Right atrium auricular region (tissue), 2 donors: ENCODE measurements at regions not wholly inside any gene's neighbourhood (a gene's known extent, or its start where the extent isn't known, plus 50 kb on each side); places are given as distances from the start of the nearest gene placed in this dataset.
A peak's percentile ranks its signal among the peaks of the same experiment; 100 is the strongest.

Source experiments
- DNase-seq: peaks from one replicate; pipeline ENCODE4 v3.0.0-alpha.2; 2019; ENCODE audit warnings: low spot score
- H3K27ac ChIP-seq, 2 donors: fragments of 200-600 bp; sonication (generic); 1 replicate in 1 of 2; 2 replicates in 1 of 2; pipeline ENCODE4 v1.5.1; 2016 to 2019
- H3K27me3 ChIP-seq, 2 donors: fragments of 200-600 bp; sonication (generic); one replicate each; pipeline versions ENCODE4 v1.5.1 to v1.6.0; 2017 to 2019
- H3K36me3 ChIP-seq: fragments of 200-600 bp; sonication (generic); one replicate; pipeline ENCODE4 v1.5.1; 2016
- H3K4me1 ChIP-seq, 2 donors: fragments of 200-600 bp; sonication (generic); one replicate each; pipeline versions ENCODE4 v1.5.1 to v1.6.0; 2017 to 2019
- H3K4me3 ChIP-seq, 2 donors: fragments of 200-600 bp; sonication (generic); 1 replicate in 1 of 2; 2 replicates in 1 of 2; pipeline ENCODE4 v1.5.1; 2017 to 2019; ENCODE audit warnings: mild to moderate bottlenecking in 1 of 2, moderate library complexity in 1 of 2
- H3K9me3 ChIP-seq, 2 donors: fragments of 200-600 bp; sonication (generic); one replicate each; pipeline ENCODE4 v1.5.1; 2019
- TF ChIP-seq, protein P1 (sequence below), 2 donors: fragments of 200-600 bp; sonication (generic); IDR thresholded peaks; one replicate each; pipeline ENCODE4 v1.5.1; 2019; ENCODE audit warnings: antibody characterized with exemption in 2 of 2

DNA sequence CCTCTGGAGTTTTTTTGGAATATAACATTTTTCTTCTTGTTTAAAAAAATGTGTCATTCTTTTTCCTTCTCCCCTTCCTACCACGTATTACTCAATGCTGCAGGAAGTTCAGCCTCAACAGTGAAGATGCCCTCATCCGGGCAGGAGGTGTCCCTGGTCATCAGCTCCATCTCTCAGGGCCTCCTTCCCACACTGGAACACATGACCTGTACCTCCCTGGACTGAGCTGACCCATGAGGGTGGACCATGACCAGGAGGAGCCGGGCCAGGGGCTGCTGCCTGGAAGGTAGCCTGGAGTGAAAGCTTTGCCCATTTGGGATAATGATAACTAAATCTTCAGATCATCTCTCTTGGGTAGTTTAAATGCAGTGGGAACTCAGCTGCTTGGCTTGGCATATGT is 316.5 kb upstream of the ZMIZ1 start:
- no peak overlapping the region for H3K27ac ChIP-seq
- no peaks in the 10 kb centered on the region for H3K36me3 ChIP-seq
- peaks cover 0 to 19% of the 10 kb centered on the region in 2 donors for H3K4me1 ChIP-seq
- DNase-seq, result no peak
- no peaks in the 10 kb centered on the region for H3K27me3 ChIP-seq
- no peaks in the 10 kb centered on the region for H3K9me3 ChIP-seq
- H3K4me3 ChIP-seq, result no peak overlapping the region
- TF ChIP-seq, protein P1, sequence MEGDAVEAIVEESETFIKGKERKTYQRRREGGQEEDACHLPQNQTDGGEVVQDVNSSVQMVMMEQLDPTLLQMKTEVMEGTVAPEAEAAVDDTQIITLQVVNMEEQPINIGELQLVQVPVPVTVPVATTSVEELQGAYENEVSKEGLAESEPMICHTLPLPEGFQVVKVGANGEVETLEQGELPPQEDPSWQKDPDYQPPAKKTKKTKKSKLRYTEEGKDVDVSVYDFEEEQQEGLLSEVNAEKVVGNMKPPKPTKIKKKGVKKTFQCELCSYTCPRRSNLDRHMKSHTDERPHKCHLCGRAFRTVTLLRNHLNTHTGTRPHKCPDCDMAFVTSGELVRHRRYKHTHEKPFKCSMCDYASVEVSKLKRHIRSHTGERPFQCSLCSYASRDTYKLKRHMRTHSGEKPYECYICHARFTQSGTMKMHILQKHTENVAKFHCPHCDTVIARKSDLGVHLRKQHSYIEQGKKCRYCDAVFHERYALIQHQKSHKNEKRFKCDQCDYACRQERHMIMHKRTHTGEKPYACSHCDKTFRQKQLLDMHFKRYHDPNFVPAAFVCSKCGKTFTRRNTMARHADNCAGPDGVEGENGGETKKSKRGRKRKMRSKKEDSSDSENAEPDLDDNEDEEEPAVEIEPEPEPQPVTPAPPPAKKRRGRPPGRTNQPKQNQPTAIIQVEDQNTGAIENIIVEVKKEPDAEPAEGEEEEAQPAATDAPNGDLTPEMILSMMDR (IDR thresholded peaks at IDR 0.05), result no peak

DNA sequence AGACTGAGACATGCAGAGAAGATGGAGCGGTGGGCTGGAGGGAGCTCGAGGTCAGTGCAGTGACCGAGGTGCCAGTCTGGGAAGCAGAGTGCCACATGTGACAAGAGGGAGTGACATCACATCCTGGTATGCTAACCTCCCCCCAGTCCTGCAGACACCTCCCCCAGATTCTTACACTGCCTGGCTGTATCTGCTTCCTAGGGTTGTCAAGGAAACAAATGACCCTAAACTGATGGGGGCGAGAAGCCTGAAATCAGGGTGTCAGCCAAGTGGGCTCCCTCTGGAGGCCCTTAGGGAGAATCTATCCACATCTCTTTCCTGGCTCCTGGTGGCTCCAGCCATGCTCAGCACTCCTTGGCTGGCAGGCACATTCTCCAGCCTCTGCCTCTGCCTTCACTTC is 316.1 kb upstream of the ZMIZ1 start:
- DNase-seq, result no peak
- Histone ChIP-seq H3K27ac (no peak overlapping the region), H3K9me3 (no peaks in the 10 kb centered on the region), H3K27me3 (no peaks in the 10 kb centered on the region), H3K36me3 (no peaks in the 10 kb centered on the region), H3K4me3 (no peak overlapping the region), H3K4me1 (peaks cover 0 to 18% of the 10 kb centered on the region in 2 donors)
- TF ChIP-seq, protein P1 (IDR thresholded peaks at IDR 0.05), result no peak

DNA sequence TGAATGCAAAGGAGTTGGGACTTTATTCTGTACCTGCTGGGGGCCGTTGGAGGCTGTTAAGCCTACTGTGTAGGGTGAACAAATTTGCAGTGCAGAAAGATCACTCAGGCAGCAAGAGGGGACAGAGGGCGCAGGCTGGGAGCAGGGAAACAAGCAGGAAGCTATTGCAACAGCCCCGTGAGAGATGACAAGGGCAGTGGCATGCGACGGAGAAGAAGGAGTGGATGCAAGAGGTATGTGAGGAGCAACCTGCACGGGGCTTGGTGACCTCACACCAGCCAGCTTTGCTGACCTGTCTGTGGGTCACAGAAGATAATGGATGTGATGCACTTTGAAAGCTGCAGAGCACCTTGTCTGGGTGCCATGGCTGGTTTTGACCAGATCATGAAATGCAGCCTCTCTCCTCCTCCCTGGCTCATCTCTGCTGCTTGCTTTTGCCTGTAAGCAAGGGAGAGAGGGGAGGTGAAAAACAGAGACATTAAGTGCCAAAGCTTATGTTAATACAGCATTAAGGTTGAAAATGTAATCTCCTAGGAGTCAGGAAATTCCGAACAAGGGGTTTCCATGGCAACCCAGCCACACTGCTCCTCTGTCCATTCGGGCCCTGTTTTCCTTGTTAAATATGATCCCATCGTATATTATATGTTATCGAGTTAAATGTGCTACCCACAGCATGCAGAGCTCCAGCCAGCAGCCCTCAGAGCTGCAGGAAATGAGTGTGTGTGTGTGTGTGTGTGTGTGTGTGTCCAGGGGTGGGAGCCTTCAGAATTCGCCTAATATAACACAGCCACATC is 314.3 kb upstream of the ZMIZ1 start:
- Histone ChIP-seq H3K27ac (no peak overlapping the region), H3K27me3 (no peaks in the 10 kb centered on the region), H3K9me3 (no peaks in the 10 kb centered on the region), H3K36me3 (no peaks in the 10 kb centered on the region), H3K4me1 (peaks cover 0 to 18% of the 10 kb centered on the region in 2 donors), H3K4me3 (no peak overlapping the region)
- TF ChIP-seq, protein P1 (IDR thresholded peaks at IDR 0.05), result no peak
- no peak for DNase-seq

DNA sequence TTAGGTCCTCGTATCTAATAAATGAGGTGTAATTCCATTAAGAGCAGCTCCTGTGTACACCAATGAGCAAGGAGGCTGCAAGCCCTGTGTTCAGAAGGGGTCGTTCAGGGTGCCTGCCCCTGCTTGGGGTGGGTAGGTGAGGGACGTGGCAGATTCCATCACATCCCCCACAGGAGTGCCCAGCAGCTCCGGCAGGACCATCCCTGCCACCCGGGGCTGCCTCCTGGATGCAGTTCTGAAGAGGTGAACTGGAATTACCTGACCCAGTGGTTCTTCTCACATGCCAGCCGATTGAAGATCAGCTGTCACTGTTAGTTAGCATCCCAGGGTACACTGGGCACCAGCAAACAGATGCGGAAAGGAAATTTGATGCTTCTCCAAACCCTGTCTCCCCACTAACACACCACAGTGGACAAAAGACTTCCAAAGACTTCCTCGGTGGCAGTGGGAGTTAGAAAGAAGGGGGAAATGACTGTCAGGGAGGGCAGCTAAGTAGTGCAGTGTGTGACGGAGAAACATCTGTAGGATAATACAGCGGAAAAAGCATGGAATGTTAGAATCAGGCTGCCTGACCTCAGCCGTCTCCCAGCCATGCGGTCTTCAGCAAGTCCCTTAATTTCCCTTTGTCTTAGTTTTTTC is 313.6 kb upstream of the ZMIZ1 start:
- TF ChIP-seq, protein P1 (IDR thresholded peaks at IDR 0.05), result no peak
- Histone ChIP-seq H3K4me1 (peaks cover 0 to 18% of the 10 kb centered on the region in 2 donors), H3K27me3 (no peaks in the 10 kb centered on the region), H3K4me3 (no peak overlapping the region), H3K36me3 (no peaks in the 10 kb centered on the region), H3K27ac (no peak overlapping the region), H3K9me3 (no peaks in the 10 kb centered on the region)
- DNase-seq, result no peak

DNA sequence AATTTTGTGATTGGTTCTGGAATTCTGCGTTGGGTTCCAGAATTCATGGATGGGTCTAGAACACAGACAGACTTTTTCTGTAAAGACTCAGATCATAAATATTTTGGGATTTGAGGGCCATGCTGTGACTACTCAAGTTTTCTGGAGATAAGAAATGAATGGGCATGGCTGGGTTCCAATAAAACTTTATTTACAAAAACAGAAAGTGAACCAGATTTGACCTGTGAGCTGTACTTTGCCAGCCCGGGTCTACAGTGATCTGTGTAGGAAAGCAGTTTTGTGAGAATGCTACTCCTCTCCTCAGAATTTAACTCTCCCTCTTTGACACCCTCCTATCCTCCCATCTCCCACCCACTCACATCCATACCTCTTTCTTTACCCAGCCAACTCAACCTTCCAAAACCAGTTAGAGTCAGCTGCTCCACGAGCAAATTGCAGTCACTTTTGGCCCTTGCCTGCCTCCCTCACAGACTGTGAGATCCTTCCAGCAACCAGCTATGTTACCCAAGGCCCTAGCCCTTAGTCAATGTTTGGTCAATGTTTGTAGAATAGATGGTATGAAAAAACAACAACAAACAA is 312.8 kb upstream of the ZMIZ1 start:
- Histone ChIP-seq H3K4me1 (peaks cover 0 to 18% of the 10 kb centered on the region in 2 donors), H3K27me3 (no peaks in the 10 kb centered on the region), H3K9me3 (no peaks in the 10 kb centered on the region), H3K4me3 (no peak overlapping the region), H3K27ac (peak overlapping the region; percentile 52 to 64), H3K36me3 (no peaks in the 10 kb centered on the region)
- DNase-seq, result no peak
- TF ChIP-seq, protein P1 (IDR thresholded peaks at IDR 0.05), result no peak
